Psoas muscle (tissue), 7 donors: ENCODE measurements at regions not wholly inside any gene's neighbourhood (a gene's known extent, or its start where the extent isn't known, plus 50 kb on each side); places are given as distances from the start of the nearest gene placed in this dataset.

Experiments
- ATAC-seq, 4 donors: fragments of 200-7000 bp; cut with Tn5 transposase; one replicate each; pipeline ENCODE4 v1.9.1; 2020; ENCODE audit warnings: moderate library complexity in 3 of 4, mild to moderate bottlenecking in 2 of 4
- DNase-seq, 2 donors: peaks; one replicate each; pipeline ENCODE4 v3.0.0-alpha.2; 2020
- H3K27ac ChIP-seq: fragments of 200-600 bp; one replicate; pipeline ENCODE4 v1.8.0; 2022
- H3K27me3 ChIP-seq, 3 donors: fragments of 200-600 bp in 1 of 3; one replicate each; pipeline versions ENCODE4 v1.6.1 to v1.8.0; 2013 to 2022; ENCODE audit warnings: low read length in 2 of 3, mild to moderate bottlenecking in 2 of 3, moderate library complexity in 1 of 3; ENCODE audit not compliant: insufficient read depth in 3 of 3
- H3K36me3 ChIP-seq, 2 donors: fragments of 200-600 bp in 1 of 2; one replicate each; pipeline versions ENCODE4 v1.6.1 to v1.8.0; 2013 to 2022; ENCODE audit warnings: low read depth in 1 of 2, mild to moderate bottlenecking in 1 of 2, moderate library complexity in 1 of 2; ENCODE audit not compliant: insufficient read depth in 1 of 2
- H3K4me1 ChIP-seq: fragments of 200-600 bp; one replicate; pipeline ENCODE4 v1.8.0; 2022
- H3K4me3 ChIP-seq: fragments of 200-600 bp; one replicate; pipeline ENCODE4 v1.8.0; 2022; ENCODE audit warnings: mild to moderate bottlenecking
- H3K9me3 ChIP-seq: fragments of 200-600 bp; one replicate; pipeline ENCODE4 v1.8.0; 2022
- WGBS, 3 donors: extraction: QIAGEN DNeasy Blood & Tissue Kit; methylation state at CpG; one replicate each; pipeline versions ENCODE4 v1.1.6 to v1.1.7; 2013; 5-methylcytosine and 5-hydroxymethylcytosine counted together
- intact Hi-C, 2 donors: fragments of 100-400 bp; cut with DNase I; formaldehyde crosslinking; loops; one replicate each; pipeline versions ENCODE4 v1.11.0 to v1.14.2; 2022
- TF ChIP-seq, protein P1 (sequence below): fragments of 200-600 bp; IDR thresholded peaks from one replicate; pipeline ENCODE4 v1.8.0; 2022; ENCODE audit warnings: antibody characterized with exemption
- donor health status: healthy with polysubstance abuse.
- donor health status: DM: no; HTN: no; CAD: no; lungs with moderate emphysema.
- donor health status: Bipolar disorder and iron deficiency.
- donor health status: healthy.
- donor health status: DM: yes; HTN: yes; CAD: no.
- donor health status: DM: no; HTN: no; CAD: no.
- donor health status: DM: yes; HTN: yes; CAD: no.

DNA sequence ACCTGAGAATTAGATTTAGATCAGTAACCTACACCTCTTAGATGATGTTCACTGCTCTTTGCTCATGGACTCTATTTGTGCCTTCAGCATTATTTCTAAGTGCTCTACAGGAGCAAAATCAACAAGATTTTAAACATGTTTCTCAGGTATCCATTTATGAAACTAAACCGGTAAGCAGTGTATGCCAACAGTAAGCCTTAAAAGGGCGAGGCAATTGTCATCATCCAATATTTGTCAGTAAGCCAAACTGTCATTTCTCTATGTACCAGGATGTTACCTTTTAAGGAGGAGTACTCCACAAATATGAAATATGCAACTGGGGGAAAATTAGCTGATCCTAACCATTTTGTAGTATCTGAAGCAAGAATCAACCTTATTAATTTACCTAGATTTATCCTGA lies 69.6 kb upstream of the ZNF184 start:
- ATAC-seq = no peak
- no peaks in the 10 kb centered on the region for H3K36me3 ChIP-seq
- TF ChIP-seq, protein P1, sequence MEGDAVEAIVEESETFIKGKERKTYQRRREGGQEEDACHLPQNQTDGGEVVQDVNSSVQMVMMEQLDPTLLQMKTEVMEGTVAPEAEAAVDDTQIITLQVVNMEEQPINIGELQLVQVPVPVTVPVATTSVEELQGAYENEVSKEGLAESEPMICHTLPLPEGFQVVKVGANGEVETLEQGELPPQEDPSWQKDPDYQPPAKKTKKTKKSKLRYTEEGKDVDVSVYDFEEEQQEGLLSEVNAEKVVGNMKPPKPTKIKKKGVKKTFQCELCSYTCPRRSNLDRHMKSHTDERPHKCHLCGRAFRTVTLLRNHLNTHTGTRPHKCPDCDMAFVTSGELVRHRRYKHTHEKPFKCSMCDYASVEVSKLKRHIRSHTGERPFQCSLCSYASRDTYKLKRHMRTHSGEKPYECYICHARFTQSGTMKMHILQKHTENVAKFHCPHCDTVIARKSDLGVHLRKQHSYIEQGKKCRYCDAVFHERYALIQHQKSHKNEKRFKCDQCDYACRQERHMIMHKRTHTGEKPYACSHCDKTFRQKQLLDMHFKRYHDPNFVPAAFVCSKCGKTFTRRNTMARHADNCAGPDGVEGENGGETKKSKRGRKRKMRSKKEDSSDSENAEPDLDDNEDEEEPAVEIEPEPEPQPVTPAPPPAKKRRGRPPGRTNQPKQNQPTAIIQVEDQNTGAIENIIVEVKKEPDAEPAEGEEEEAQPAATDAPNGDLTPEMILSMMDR = no peak
- peaks cover 19 to 92% (median 23%) of the 10 kb centered on the region in 3 donors for H3K27me3 ChIP-seq
- no peaks in the 10 kb centered on the region for H3K9me3 ChIP-seq
- no peak for DNase-seq
- intact Hi-C loops = no loop called here
- WGBS, 3 donors = 70 to 81% (median 73%) methylated on average over 2 of the region's 2 CpGs
- no peaks in the 10 kb centered on the region for H3K4me1 ChIP-seq
- no peak overlapping the region for H3K27ac ChIP-seq
- H3K4me3 ChIP-seq = no peak overlapping the region

DNA sequence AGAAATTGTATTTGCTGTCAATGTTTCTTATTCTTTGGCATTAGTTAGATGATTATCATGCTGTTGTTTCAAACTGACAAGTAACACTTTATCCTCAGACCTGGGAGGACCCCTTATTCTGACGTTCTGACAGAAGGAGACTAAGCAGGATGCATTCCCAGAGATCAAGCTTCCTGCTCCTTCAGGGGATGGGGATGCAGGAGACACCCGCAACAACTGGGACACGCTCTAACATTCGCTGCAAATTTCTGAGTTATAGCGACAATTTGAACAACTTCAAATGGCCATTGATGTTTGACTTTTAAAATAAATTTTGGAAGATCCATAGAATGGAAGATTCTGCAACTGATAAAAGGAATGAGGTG lies 69.0 kb upstream of the ZNF184 start:
- H3K27ac ChIP-seq = no peak overlapping the region
- no peak overlapping the region for H3K4me3 ChIP-seq
- TF ChIP-seq, protein P1 = no peak
- intact Hi-C loops = no loop called here
- no peaks in the 10 kb centered on the region for H3K36me3 ChIP-seq
- ATAC-seq (no peak), DNase-seq (no peak)
- H3K4me1 ChIP-seq = no peaks in the 10 kb centered on the region
- 30 to 36% (median 34%) methylated on average over 5 of the region's 5 CpGs for WGBS, 3 donors
- H3K27me3 ChIP-seq = peaks cover 19 to 88% (median 20%) of the 10 kb centered on the region in 3 donors
- H3K9me3 ChIP-seq = no peaks in the 10 kb centered on the region

DNA sequence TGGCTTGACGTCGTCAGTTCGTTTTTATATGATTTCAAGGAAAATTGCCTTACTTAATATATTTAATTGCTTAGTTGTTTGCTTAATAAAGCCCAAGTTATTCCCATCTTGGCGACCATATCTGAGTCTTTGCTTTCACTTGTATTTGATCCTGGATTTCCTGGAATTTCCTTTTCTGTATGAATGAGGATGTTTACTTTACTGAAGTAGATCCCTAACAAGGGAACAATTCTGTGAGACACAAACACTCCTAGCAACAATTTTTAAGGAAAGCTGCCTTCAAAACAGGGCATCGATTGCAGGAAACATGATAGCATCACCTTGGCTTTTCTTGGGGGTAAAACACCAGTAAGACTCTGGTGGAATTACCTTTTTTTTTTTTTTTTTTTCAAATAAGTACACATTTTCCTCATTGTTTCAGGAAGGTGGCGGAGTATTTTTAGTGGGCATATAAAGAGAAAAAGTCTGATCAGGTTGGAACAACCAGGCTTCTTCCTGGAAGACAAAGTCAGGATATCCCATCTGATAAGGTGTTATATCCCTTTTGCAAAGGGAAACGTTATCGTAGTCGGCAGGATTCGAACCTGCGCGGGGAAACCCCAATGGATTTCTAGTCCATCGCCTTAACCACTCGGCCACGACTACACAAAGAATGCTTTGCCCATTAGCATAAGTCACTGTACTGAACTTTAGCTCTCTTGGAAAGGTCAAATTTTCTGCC lies 68.5 kb upstream of the ZNF184 start:
- Histone ChIP-seq H3K9me3 (no peaks in the 10 kb centered on the region), H3K27ac (no peak overlapping the region), H3K27me3 (peaks cover 15 to 85% (median 17%) of the 10 kb centered on the region in 3 donors), H3K4me1 (no peaks in the 10 kb centered on the region), H3K36me3 (no peaks in the 10 kb centered on the region), H3K4me3 (no peak overlapping the region)
- ATAC-seq = no peak
- intact Hi-C loops = no loop called here
- TF ChIP-seq, protein P1 = no peak
- DNase-seq = no peak
- 30 to 32% (median 32%) methylated on average over 15 of the region's 15 CpGs for WGBS, 3 donors

DNA sequence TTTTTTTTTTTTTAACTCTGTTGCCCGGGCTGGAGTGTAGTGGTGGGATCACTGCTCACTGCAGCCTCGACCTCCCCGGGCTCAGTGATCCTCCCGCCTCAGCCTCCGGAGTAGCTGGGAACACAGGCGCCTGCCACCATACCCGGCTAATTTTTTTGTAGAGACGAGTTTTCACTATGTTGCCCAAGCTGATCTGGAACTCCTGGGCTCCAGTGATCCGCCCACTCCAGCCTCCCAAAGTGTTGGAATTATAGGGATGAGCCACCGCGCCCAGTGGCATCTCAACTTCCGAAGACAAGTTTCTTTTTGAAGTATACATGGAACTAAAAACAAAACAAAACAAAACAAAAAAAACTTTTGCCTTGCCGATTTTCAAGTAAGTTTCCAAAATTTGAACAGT lies 66.6 kb upstream of the ZNF184 start:
- no peak for DNase-seq
- no peak for ATAC-seq
- TF ChIP-seq, protein P1 = no peak
- intact Hi-C loops = loop anchor here in 1 of 2 donors (5.0 kb wide), 1 partner anchor 277 kb away; no protein-coding TSS in a partner anchor
- Histone ChIP-seq H3K36me3 (no peaks in the 10 kb centered on the region), H3K4me1 (no peaks in the 10 kb centered on the region), H3K27me3 (peaks cover 8 to 68% (median 12%) of the 10 kb centered on the region in 3 donors), H3K9me3 (no peaks in the 10 kb centered on the region), H3K27ac (no peak overlapping the region), H3K4me3 (no peak overlapping the region)
- 61 to 73% (median 72%) methylated on average over 13 of the region's 13 CpGs for WGBS, 3 donors
